Smooth muscle cell (in vitro differentiated cells): ENCODE measurements at regions not wholly inside any gene's neighbourhood (a gene's known extent, or its start where the extent isn't known, plus 50 kb on each side); places are given as distances from the start of the nearest gene placed in this dataset.

ENCODE experiments used
- DNase-seq: peaks from one replicate; lab custom pipeline; 2025; ENCODE audit not compliant: unreplicated experiment; lab: John Stamatoyannopoulos, UW
- H2AFZ ChIP-seq: fragments of 200-600 bp; sonication (generic); 2 replicates; pipeline ENCODE4 v1.6.0; 2016; ENCODE audit warnings: antibody characterized with exemption, low read depth, mild to moderate bottlenecking
- H3F3A ChIP-seq: fragments of 200-600 bp; sonication (generic); 2 replicates; pipeline ENCODE4 v1.6.0; 2017; ENCODE audit warnings: antibody characterized with exemption, low read depth
- H3K27ac ChIP-seq: fragments of 200-600 bp; sonication (generic); 2 replicates; pipeline ENCODE4 v1.5.1; 2016; ENCODE audit warnings: low read depth, mild to moderate bottlenecking
- H3K27me3 ChIP-seq: fragments of 200-600 bp; sonication (generic); 2 replicates; pipeline ENCODE4 v1.6.1; 2016; ENCODE audit warnings: low read depth, mild to moderate bottlenecking
- H3K36me3 ChIP-seq: fragments of 200-600 bp; sonication (generic); 2 replicates; pipeline ENCODE4 v1.5.1; 2016; ENCODE audit warnings: low read depth
- H3K4me1 ChIP-seq: fragments of 200-600 bp; sonication (generic); 2 replicates; pipeline ENCODE4 v1.5.1; 2016; ENCODE audit warnings: low read depth
- H3K4me2 ChIP-seq: fragments of 200-600 bp; sonication (generic); 2 replicates; pipeline ENCODE4 v1.6.0; 2016; ENCODE audit warnings: mild to moderate bottlenecking
- H3K4me3 ChIP-seq: fragments of 200-600 bp; sonication (generic); 2 replicates; pipeline ENCODE4 v1.5.1; 2016; ENCODE audit warnings: mild to moderate bottlenecking
- H3K79me2 ChIP-seq: fragments of 200-600 bp; sonication (generic); 2 replicates; pipeline ENCODE4 v1.6.0; 2016; ENCODE audit warnings: low read depth, mild to moderate bottlenecking
- H3K9ac ChIP-seq: fragments of 200-600 bp; sonication (generic); 2 replicates; pipeline ENCODE4 v1.6.0; 2016; ENCODE audit warnings: low read depth
- H3K9me3 ChIP-seq: fragments of 200-600 bp; sonication (generic); replicated peaks from 2 replicates; pipeline ENCODE4 v1.5.1; 2016; ENCODE audit warnings: low read depth
- H4K20me1 ChIP-seq: fragments of 200-600 bp; sonication (generic); 2 replicates; pipeline ENCODE4 v1.6.0; 2016; ENCODE audit warnings: low read depth
- CTCF ChIP-seq: fragments of 200-600 bp; sonication (generic); IDR thresholded peaks from 2 replicates; pipeline ENCODE4 v1.5.1; 2017; ENCODE audit warnings: borderline replicate concordance, mild to moderate bottlenecking, antibody characterized with exemption; ENCODE audit not compliant: insufficient read depth, poor library complexity, severe bottlenecking
- WGBS: methylation state at CpG from one replicate; pipeline ENCODE4 v1.1.7; 2016; ENCODE audit warnings: low lambda C conversion rate; 5-methylcytosine and 5-hydroxymethylcytosine counted together

DNA sequence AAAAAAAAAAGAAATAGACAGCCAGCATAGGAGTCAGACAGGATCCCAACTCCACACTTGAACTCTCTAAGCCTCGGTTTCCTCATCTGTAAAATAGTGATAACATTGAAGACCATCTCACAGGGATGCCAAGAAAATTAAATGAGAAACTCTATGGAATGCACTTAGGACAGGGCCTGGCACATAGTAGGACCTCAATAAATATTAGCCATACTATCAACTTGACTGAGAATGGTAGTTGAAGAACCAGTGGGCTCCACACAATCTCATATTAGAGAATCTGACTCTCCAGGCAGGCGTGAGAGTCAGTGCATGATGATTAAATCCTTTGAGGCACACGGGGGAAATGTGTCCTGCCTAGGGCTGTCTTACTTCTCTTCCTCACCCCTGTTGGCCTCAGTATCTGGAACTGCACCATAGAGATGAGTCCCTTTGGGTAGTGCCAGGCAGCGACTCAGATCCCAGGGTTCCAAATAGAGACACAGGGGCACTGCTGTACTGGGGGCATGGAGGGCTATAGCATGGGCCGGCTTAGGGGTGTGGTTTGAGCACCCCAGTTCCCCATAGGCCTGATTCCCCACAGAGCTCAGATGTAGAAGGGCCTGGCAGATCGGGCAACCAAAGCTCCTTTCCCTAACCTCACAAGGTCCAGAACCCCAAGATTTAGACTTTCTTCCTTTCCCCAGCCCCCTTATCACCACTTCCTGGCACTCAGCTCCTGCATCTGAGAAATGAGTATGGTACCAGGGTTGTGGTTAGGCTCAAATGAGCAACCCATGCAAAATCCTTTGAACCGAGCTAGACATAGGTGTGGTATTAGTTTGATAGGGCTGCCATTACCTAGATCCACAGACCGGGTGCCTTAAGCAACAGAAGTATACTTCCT lies 51.3 kb upstream of the CAB39 start:
- H3K9me3 ChIP-seq, result no peaks in the 10 kb centered on the region
- H3K9ac ChIP-seq, result no peak overlapping the region
- TF ChIP-seq CTCF, result no peak
- H3K36me3 ChIP-seq, result no peaks in the 10 kb centered on the region
- H3K79me2 ChIP-seq, result no peaks in the 10 kb centered on the region
- no peak overlapping the region for H3K4me3 ChIP-seq
- no peaks in the 10 kb centered on the region for H3F3A ChIP-seq
- H3K27ac ChIP-seq, result no peak overlapping the region
- H4K20me1 ChIP-seq, result no peaks in the 10 kb centered on the region
- H3K27me3 ChIP-seq, result no peaks in the 10 kb centered on the region
- DNase-seq, result no peak
- no peak overlapping the region for H3K4me2 ChIP-seq
- H2AFZ ChIP-seq, result no peak overlapping the region
- WGBS, result 90% methylated on average over 8 of the region's 8 CpGs
- no peaks in the 10 kb centered on the region for H3K4me1 ChIP-seq
